CD4-positive, alpha-beta T cell (primary cell): ENCODE measurements at regions not wholly inside any gene's neighbourhood (a gene's known extent, or its start where the extent isn't known, plus 50 kb on each side); places are given as distances from the start of the nearest gene placed in this dataset.

Source experiments
- ATAC-seq: fragments of 200-7000 bp; cut with Tn5 transposase; one replicate; pipeline ENCODE4 v1.10.0; 2022; ENCODE audit warnings: mild to moderate bottlenecking; ENCODE audit not compliant: poor library complexity
- CTCF ChIA-PET: fragments of 350-600 bp; sonication (Branson Sonifier 250); formaldehyde crosslinking; loops from one replicate; lab custom pipeline; 2021; ENCODE audit warnings: antibody characterized with exemption, inconsistent platforms; lab: Charles Lee
- POLR2A ChIA-PET: fragments of 350-600 bp; sonication (Branson Sonifier 250); formaldehyde crosslinking; loops from one replicate; lab custom pipeline; 2021; ENCODE audit warnings: antibody characterized with exemption, inconsistent platforms; lab: Charles Lee
- DNase-seq, 14 experiments: peaks; one replicate each; pipeline ENCODE4 v3.0.0-alpha.2; 2013 to 2020; ENCODE audit warnings: mixed read lengths in 2 of 14
- H3K27ac ChIP-seq, 2 donors: one replicate each; pipeline versions ENCODE4 v1.5.1 to v1.7.0; 2013; ENCODE audit warnings: low read length in 2 of 2, low read depth in 1 of 2, mild to moderate bottlenecking in 1 of 2
- H3K27me3 ChIP-seq, 2 experiments: 1 replicate in 1 of 2; 2 replicates in 1 of 2; pipeline versions ENCODE4 v1.6.1 to v1.7.0; 2013; ENCODE audit warnings: low read length in 2 of 2, control low read depth in 1 of 2, mild to moderate bottlenecking in 1 of 2, moderate library complexity in 1 of 2; ENCODE audit not compliant: insufficient read depth in 2 of 2, control insufficient read depth in 1 of 2
- H3K36me3 ChIP-seq: one replicate; pipeline ENCODE4 v1.6.1; 2013; ENCODE audit warnings: low read length, control low read depth; ENCODE audit not compliant: insufficient read depth
- H3K4me1 ChIP-seq: one replicate; pipeline ENCODE4 v1.6.1; 2013; ENCODE audit warnings: low read length, control low read depth; ENCODE audit not compliant: insufficient read depth
- H3K4me3 ChIP-seq: one replicate; pipeline ENCODE4 v1.5.1; 2013; ENCODE audit warnings: mild to moderate bottlenecking, low read length, moderate library complexity
- H3K9me3 ChIP-seq, 2 experiments: 1 replicate in 1 of 2; 2 replicates in 1 of 2; pipeline versions ENCODE4 v1.6.1 to v1.7.0; 2013; ENCODE audit warnings: low read length in 2 of 2, mild to moderate bottlenecking in 2 of 2, control low read depth in 1 of 2, moderate library complexity in 1 of 2; ENCODE audit not compliant: control insufficient read depth in 1 of 2, insufficient read depth in 1 of 2
- H3K27ac Mint-ChIP-seq: one replicate; pipeline ENCODE4 v1.8.0; 2020; ENCODE audit warnings: mixed read lengths
- H3K27me3 Mint-ChIP-seq: one replicate; pipeline ENCODE4 v1.8.0; 2021; ENCODE audit warnings: mixed read lengths
- H3K36me3 Mint-ChIP-seq: one replicate; pipeline ENCODE4 v1.8.0; 2021; ENCODE audit warnings: low read depth, mixed read lengths
- H3K4me1 Mint-ChIP-seq: one replicate; pipeline ENCODE4 v1.8.0; 2021; ENCODE audit warnings: low read depth, mixed read lengths
- H3K4me3 Mint-ChIP-seq: one replicate; pipeline ENCODE4 v1.8.0; 2020; ENCODE audit warnings: mild to moderate bottlenecking, mixed read lengths
- H3K9me3 Mint-ChIP-seq: one replicate; pipeline ENCODE4 v1.8.0; 2020; ENCODE audit warnings: mixed read lengths
- CTCF ChIP-seq: fragments of 200-600 bp; IDR thresholded peaks from one replicate; pipeline ENCODE4 v1.8.0; 2022; ENCODE audit warnings: antibody characterized with exemption, mild to moderate bottlenecking
- intact Hi-C, 2 experiments: fragments of 100-400 bp; cut with DNase I in 1 of 2; cut with micrococcal nuclease in 1 of 2; formaldehyde crosslinking; loops; one replicate each; pipeline versions ENCODE4 v1.15.1 to v1.9.0; 2023 to 2025; cut with DNase I, micrococcal nuclease

- H3K36me3 Mint-ChIP-seq: no peaks in the 10 kb centered on the region
- H3K4me1 ChIP-seq: no peaks in the 10 kb centered on the region
- no peaks in the 10 kb centered on the region for H3K27me3 ChIP-seq
- no peak overlapping the region for H3K27ac Mint-ChIP-seq
- H3K9me3 ChIP-seq: peaks cover 0 to 3% of the 10 kb centered on the region in 2 experiments
- H3K4me1 Mint-ChIP-seq: no peaks in the 10 kb centered on the region
- no peak for DNase-seq
- no peak overlapping the region for H3K27ac ChIP-seq
- no peak overlapping the region for H3K4me3 Mint-ChIP-seq
- intact Hi-C loops: no loop called here
- ATAC-seq: no peak
- H3K4me3 ChIP-seq: no peak overlapping the region
- no peaks in the 10 kb centered on the region for H3K27me3 Mint-ChIP-seq
- no peaks in the 10 kb centered on the region for H3K9me3 Mint-ChIP-seq
- H3K36me3 ChIP-seq: no peaks in the 10 kb centered on the region
- CTCF ChIA-PET: no interaction called here
- POLR2A ChIA-PET: no interaction called here
- TF ChIP-seq CTCF: no peak
These were observed 113.4 kb upstream of the PMFBP1 start for GRCh38 chr16:72285324-72285723.

GRCh38 chr16:72284042-72284789 is 112.3 kb upstream of the PMFBP1 start:
- ATAC-seq: no peak
- no peak overlapping the region for H3K4me3 Mint-ChIP-seq
- no peak for DNase-seq
- Histone ChIP-seq H3K9me3 (peaks cover 0 to 3% of the 10 kb centered on the region in 2 experiments), H3K36me3 (no peaks in the 10 kb centered on the region), H3K27me3 (no peaks in the 10 kb centered on the region), H3K4me3 (no peak overlapping the region), H3K27ac (no peak overlapping the region), H3K4me1 (no peaks in the 10 kb centered on the region)
- intact Hi-C loops: no loop called here
- no peaks in the 10 kb centered on the region for H3K27me3 Mint-ChIP-seq
- no peaks in the 10 kb centered on the region for H3K4me1 Mint-ChIP-seq
- no peaks in the 10 kb centered on the region for H3K9me3 Mint-ChIP-seq
- CTCF ChIA-PET: no interaction called here
- no peak overlapping the region for H3K27ac Mint-ChIP-seq
- H3K36me3 Mint-ChIP-seq: no peaks in the 10 kb centered on the region
- no peak for TF ChIP-seq CTCF
- POLR2A ChIA-PET: no interaction called here

- H3K36me3 Mint-ChIP-seq: no peaks in the 10 kb centered on the region
These were observed 110.4 kb upstream of the PMFBP1 start for GRCh38 chr16:72282362-72282761.

More at GRCh38 chr16:72282362-72282761, 110.4 kb upstream of the PMFBP1 start:
- TF ChIP-seq CTCF: no peak
- H3K27me3 Mint-ChIP-seq: no peaks in the 10 kb centered on the region
- no peak overlapping the region for H3K27ac Mint-ChIP-seq
- H3K4me1 Mint-ChIP-seq: no peaks in the 10 kb centered on the region
- intact Hi-C loops: no loop called here
- Histone ChIP-seq H3K27me3 (no peaks in the 10 kb centered on the region), H3K4me1 (no peaks in the 10 kb centered on the region), H3K4me3 (no peak overlapping the region), H3K27ac (no peak overlapping the region), H3K9me3 (peaks cover 0 to 3% of the 10 kb centered on the region in 2 experiments), H3K36me3 (no peaks in the 10 kb centered on the region)
- H3K4me3 Mint-ChIP-seq: no peak overlapping the region
- CTCF ChIA-PET: no interaction called here
- POLR2A ChIA-PET: no interaction called here
- ATAC-seq (no peak), DNase-seq (no peak)
- H3K9me3 Mint-ChIP-seq: no peaks in the 10 kb centered on the region
